ENCODE measurements at regions not wholly inside any gene's neighbourhood (a gene's known extent, or its start where the extent isn't known, plus 50 kb on each side); places are given as distances from the start of the nearest gene placed in this dataset.

- no peak for ATAC-seq (ENCODE audit: insufficient number of reproducible peaks, low FRiP score, low read depth)
- H3K9me3 ChIP-seq: no peaks in the 10 kb centered on the region
- H3K27me3 ChIP-seq (replicated peaks; ENCODE audit: insufficient read depth): no peaks in the 10 kb centered on the region
- H3K4me1 ChIP-seq (ENCODE audit: control insufficient read depth in 1 of 2, low read depth in 2 of 2): peaks cover 0 to 8% of the 10 kb centered on the region in 2 donors
- H3K27ac ChIP-seq: no peak overlapping the region
- DNase-seq (ENCODE audit: low spot score): no peak
- no peak overlapping the region for H3K4me3 ChIP-seq
- no peaks in the 10 kb centered on the region for H3K36me3 ChIP-seq
- TF ChIP-seq, protein P1, sequence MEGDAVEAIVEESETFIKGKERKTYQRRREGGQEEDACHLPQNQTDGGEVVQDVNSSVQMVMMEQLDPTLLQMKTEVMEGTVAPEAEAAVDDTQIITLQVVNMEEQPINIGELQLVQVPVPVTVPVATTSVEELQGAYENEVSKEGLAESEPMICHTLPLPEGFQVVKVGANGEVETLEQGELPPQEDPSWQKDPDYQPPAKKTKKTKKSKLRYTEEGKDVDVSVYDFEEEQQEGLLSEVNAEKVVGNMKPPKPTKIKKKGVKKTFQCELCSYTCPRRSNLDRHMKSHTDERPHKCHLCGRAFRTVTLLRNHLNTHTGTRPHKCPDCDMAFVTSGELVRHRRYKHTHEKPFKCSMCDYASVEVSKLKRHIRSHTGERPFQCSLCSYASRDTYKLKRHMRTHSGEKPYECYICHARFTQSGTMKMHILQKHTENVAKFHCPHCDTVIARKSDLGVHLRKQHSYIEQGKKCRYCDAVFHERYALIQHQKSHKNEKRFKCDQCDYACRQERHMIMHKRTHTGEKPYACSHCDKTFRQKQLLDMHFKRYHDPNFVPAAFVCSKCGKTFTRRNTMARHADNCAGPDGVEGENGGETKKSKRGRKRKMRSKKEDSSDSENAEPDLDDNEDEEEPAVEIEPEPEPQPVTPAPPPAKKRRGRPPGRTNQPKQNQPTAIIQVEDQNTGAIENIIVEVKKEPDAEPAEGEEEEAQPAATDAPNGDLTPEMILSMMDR (IDR thresholded peaks at IDR 0.05): no peak
Measured at GRCh38 chr5:74079971-74080556, 454.1 kb downstream of the ARHGEF28 start.

DNA sequence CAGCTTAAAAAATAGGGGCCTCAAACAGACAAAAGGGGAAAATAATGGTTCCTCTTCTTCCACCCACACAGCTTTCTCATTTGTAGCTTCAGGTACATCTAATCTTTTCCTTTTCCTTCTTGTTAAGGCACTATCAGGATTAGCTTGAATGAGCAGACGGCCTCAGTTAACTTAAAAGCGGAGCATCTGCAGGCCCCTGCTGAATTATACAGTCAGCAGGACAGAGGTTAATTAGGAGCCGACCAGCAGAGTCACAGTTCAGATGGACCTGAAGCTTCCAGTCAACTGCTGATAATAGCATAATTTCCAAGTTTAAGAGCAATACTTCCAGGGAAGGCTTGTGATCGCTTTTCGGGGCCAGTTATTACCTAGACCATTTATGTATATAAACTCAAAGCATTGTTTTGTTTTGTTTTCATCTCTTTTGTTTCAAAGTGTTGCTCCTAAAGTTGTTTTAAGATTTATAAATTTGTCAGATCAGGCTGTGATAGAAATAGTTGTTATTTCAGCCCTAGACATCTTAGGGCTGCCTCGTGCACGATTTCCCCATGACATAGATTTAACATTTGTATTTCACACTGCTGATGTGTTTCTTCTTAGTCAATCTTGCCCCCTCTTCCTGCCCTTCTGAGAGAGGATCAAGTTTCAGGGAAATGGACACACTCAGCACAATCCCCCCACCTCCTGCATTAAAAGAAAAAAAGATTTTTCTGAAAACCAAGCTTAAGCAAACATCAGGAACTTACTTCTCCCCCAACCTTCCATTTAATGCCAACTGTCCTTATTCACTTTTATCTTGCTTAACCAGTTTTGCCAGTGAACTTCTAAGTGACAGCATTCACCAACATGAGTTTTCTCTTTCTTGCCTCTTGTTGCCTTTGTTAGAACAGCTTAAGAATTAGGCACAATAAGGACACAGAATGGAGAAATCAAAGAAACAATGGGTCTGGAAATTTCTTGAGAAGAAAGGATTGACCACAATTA, 449.8 kb downstream of the ARHGEF28 start:
- Histone ChIP-seq H3K27ac (no peak overlapping the region), H3K4me1 (ENCODE audit: control insufficient read depth in 1 of 2, low read depth in 2 of 2) (peaks cover 7 to 24% of the 10 kb centered on the region in 2 donors), H3K4me3 (no peak overlapping the region), H3K36me3 (no peaks in the 10 kb centered on the region), H3K9me3 (no peaks in the 10 kb centered on the region), H3K27me3 (replicated peaks; ENCODE audit: insufficient read depth) (no peaks in the 10 kb centered on the region)
- no peak for ATAC-seq (ENCODE audit: insufficient number of reproducible peaks, low FRiP score, low read depth)
- TF ChIP-seq, protein P1 (IDR thresholded peaks at IDR 0.05): no peak
- no peak for DNase-seq (ENCODE audit: low spot score)

GRCh38 chr5:74074111-74074510, 448.1 kb downstream of the ARHGEF28 start:
- no peak for ATAC-seq (ENCODE audit: insufficient number of reproducible peaks, low FRiP score, low read depth)
- Histone ChIP-seq H3K36me3 (no peaks in the 10 kb centered on the region), H3K27ac (no peak overlapping the region), H3K9me3 (no peaks in the 10 kb centered on the region), H3K4me1 (ENCODE audit: control insufficient read depth in 1 of 2, low read depth in 2 of 2) (peaks cover 7 to 24% of the 10 kb centered on the region in 2 donors), H3K4me3 (no peak overlapping the region), H3K27me3 (replicated peaks; ENCODE audit: insufficient read depth) (no peaks in the 10 kb centered on the region)
- DNase-seq (ENCODE audit: low spot score): no peak
- TF ChIP-seq, protein P1 (IDR thresholded peaks at IDR 0.05): no peak

DNA sequence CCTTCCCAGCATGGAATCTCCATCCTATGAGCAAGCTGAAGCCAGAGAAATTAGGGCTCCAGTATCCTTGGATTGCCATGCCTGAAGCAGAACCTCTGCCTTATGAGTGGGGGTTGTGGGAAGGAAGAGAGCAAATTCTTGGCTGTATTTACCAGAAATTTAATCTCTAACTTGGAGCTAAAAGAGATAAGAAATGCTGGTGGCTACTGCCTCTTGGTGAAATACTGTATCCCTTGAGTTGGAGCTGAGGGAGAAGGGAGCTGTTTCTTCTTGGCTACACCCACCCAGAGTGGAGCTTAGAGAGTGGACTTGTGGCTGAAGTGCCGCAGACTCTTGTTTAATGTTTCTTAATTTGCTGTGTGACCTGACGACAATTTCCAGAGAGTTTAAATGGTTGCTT, 447.3 kb downstream of the ARHGEF28 start:
- Histone ChIP-seq H3K27me3 (replicated peaks; ENCODE audit: insufficient read depth) (no peaks in the 10 kb centered on the region), H3K36me3 (no peaks in the 10 kb centered on the region), H3K4me3 (no peak overlapping the region), H3K4me1 (ENCODE audit: control insufficient read depth in 1 of 2, low read depth in 2 of 2) (peaks cover 7 to 24% of the 10 kb centered on the region in 2 donors), H3K27ac (peak overlapping the region in 1 of 2 donors; percentile 19), H3K9me3 (no peaks in the 10 kb centered on the region)
- TF ChIP-seq, protein P1 (IDR thresholded peaks at IDR 0.05): no peak
- DNase-seq (ENCODE audit: low spot score) (no peak), ATAC-seq (ENCODE audit: insufficient number of reproducible peaks, low FRiP score, low read depth) (no peak)

GRCh38 chr5:74072646-74073045, 446.6 kb downstream of the ARHGEF28 start:
- Histone ChIP-seq H3K4me1 (ENCODE audit: control insufficient read depth in 1 of 2, low read depth in 2 of 2) (peaks cover 7 to 22% of the 10 kb centered on the region in 2 donors), H3K27me3 (replicated peaks; ENCODE audit: insufficient read depth) (no peaks in the 10 kb centered on the region), H3K4me3 (no peak overlapping the region), H3K36me3 (no peaks in the 10 kb centered on the region), H3K9me3 (no peaks in the 10 kb centered on the region), H3K27ac (peak overlapping the region in 1 of 2 donors; percentile 19)
- TF ChIP-seq, protein P1 (IDR thresholded peaks at IDR 0.05): no peak
- DNase-seq (ENCODE audit: low spot score) (no peak), ATAC-seq (ENCODE audit: insufficient number of reproducible peaks, low FRiP score, low read depth) (no peak)

Measured in thoracic aorta (tissue), 2 donors.